Thyroid gland (tissue), 4 donors: ENCODE measurements at regions not wholly inside any gene's neighbourhood (a gene's known extent, or its start where the extent isn't known, plus 50 kb on each side); places are given as distances from the start of the nearest gene placed in this dataset.

Experiments used
- DNase-seq, 2 donors: peaks; one replicate each; pipeline ENCODE4 v3.0.0-alpha.2; 2019
- H3K27ac ChIP-seq, 3 donors: fragments of 200-600 bp; sonication (generic); 1 replicate in 2 of 3; 2 replicates in 1 of 3; pipeline ENCODE4 v1.5.1; 2016 to 2019; ENCODE audit warnings: mild to moderate bottlenecking in 1 of 3, moderate library complexity in 1 of 3
- H3K27me3 ChIP-seq: fragments of 200-600 bp; sonication (generic); one replicate; pipeline ENCODE4 v1.5.1; 2019
- H3K36me3 ChIP-seq, 2 donors: fragments of 200-600 bp; sonication (generic); one replicate each; pipeline ENCODE4 v1.5.1; 2016 to 2019
- H3K4me1 ChIP-seq, 2 donors: fragments of 200-600 bp; sonication (generic); one replicate each; pipeline ENCODE4 v1.5.1; 2017 to 2019
- H3K4me3 ChIP-seq, 3 donors: fragments of 200-600 bp; sonication (generic); replicated peaks in 1 of 3; 1 replicate in 2 of 3; 2 replicates in 1 of 3; pipeline ENCODE4 v1.5.1; 2016; ENCODE audit warnings: mild to moderate bottlenecking in 1 of 3
- H3K9me3 ChIP-seq: fragments of 200-600 bp; sonication (generic); one replicate; pipeline ENCODE4 v1.5.1; 2017
- CTCF ChIP-seq, 6 experiments: fragments of 200-600 bp in 3 of 6; fragments of 450-650 bp in 3 of 6; sonication (generic) in 3 of 6; IDR thresholded peaks; one replicate each; pipeline ENCODE4 v1.5.1; 2016 to 2019; ENCODE audit warnings: antibody characterized with exemption in 6 of 6, mild to moderate bottlenecking in 2 of 6, inconsistent platforms in 1 of 6, moderate library complexity in 1 of 6
- POLR2A ChIP-seq, 2 donors: fragments of 450-650 bp; IDR thresholded peaks; one replicate each; pipeline ENCODE4 v1.6.1; 2017; ENCODE audit warnings: antibody characterized with exemption in 2 of 2, mild to moderate bottlenecking in 2 of 2, moderate library complexity in 1 of 2
- WGBS, 2 donors: methylation state at CpG; one replicate each; pipeline ENCODE4 v1.1.5; 2017; 5-methylcytosine and 5-hydroxymethylcytosine counted together
- intact Hi-C: fragments of 100-400 bp; cut with DNase I; formaldehyde crosslinking; loops from one replicate; pipeline ENCODE4 v1.15.1; 2023

DNA sequence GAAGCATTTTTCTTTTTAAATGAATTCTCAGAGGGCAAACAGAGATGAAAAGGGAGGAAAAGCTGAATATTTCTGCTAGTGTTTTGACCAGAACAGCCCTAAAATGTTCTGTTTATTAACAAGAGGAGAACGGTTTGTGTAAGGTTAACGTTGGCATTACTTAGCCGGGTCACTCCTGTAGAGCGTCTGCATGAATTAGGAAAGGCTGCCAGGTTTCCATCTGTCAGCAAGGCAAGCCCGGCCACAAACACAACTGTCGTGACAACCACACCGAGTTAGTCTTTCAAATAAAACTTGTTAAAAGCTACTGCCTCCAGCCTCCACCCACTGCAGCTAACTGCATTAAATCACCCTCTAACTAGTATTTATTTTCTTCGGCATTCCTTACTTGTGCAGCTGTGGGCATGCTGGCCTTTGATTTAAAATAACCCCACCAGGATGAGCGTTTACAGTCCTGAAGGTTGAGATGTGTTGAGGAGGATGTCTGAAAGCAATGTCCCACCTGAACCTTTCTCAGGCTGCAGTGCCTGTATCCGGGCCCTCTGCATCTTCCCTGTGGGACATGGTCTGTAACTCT, 527.9 kb downstream of the FGF9 start:
- intact Hi-C loops: no loop called here
- H3K4me3 ChIP-seq: no peak overlapping the region
- no peaks in the 10 kb centered on the region for H3K36me3 ChIP-seq
- no peaks in the 10 kb centered on the region for H3K27me3 ChIP-seq
- TF ChIP-seq CTCF (IDR thresholded peaks at IDR 0.05) (no peak), POLR2A (IDR thresholded peaks at IDR 0.05) (no peak)
- no peak for DNase-seq
- 53 to 54% methylated on average over 10 of the region's 10 CpGs for WGBS, 2 donors
- no peak overlapping the region for H3K27ac ChIP-seq
- H3K4me1 ChIP-seq: no peaks in the 10 kb centered on the region
- H3K9me3 ChIP-seq: no peaks in the 10 kb centered on the region

- Histone ChIP-seq H3K27me3 (no peaks in the 10 kb centered on the region), H3K9me3 (no peaks in the 10 kb centered on the region), H3K4me1 (no peaks in the 10 kb centered on the region), H3K36me3 (no peaks in the 10 kb centered on the region), H3K27ac (no peak overlapping the region), H3K4me3 (no peak overlapping the region)
- no peak for DNase-seq
- WGBS, 2 donors: 82 to 100% methylated on average over 1 of the region's 1 CpG
- TF ChIP-seq CTCF (IDR thresholded peaks at IDR 0.05) (no peak), POLR2A (IDR thresholded peaks at IDR 0.05) (no peak)
- intact Hi-C loops: no loop called here
Observed at GRCh38 chr13:22200440-22200839, 529.6 kb downstream of the FGF9 start.

GRCh38 chr13:22201375-22201925, 530.6 kb downstream of the FGF9 start:
- WGBS, 2 donors: 81 to 82% methylated on average over 2 of the region's 2 CpGs
- Histone ChIP-seq H3K4me1 (no peaks in the 10 kb centered on the region), H3K27me3 (no peaks in the 10 kb centered on the region), H3K36me3 (no peaks in the 10 kb centered on the region), H3K4me3 (no peak overlapping the region), H3K9me3 (no peaks in the 10 kb centered on the region), H3K27ac (no peak overlapping the region)
- TF ChIP-seq CTCF (IDR thresholded peaks at IDR 0.05): no peak
- TF ChIP-seq POLR2A (IDR thresholded peaks at IDR 0.05): no peak
- intact Hi-C loops: no loop called here
- no peak for DNase-seq

DNA sequence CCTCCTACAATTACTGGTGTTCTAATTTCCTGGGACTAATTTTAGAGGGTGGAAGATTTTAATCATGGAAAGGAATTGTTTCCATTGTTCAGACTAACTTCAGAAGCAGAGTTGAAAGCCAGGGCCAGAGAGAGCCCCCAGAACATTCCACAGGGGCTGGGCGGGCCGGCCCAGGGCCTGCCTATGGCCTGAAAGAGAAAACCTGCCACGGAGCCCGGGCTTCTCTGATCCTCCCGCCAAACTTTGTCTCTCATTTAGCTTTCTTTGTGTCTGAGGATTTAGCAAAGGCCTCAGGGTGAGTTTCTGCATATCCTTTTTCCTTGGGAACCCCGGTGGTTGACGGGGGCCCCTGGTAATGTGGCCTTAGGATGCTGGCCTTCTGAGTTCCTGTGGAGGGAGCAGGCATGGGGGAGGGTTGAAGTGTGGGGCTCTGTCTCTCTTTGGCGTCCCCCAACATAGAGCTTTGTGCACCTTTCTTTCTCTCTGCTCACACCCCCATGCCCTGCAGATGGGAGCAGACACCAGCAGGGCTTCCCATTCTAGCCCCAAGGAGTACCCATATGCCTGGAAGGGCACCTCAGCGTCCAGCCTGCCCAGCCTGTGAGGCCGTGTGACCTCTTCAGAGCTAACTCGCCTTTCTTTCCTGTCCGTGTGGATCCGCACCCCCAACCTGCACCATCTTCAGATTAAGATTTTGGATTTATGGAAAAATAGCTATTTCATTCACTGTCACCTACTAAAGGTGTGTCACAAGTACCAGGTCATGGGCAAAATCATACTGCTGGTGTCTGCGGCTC, 539.5 kb downstream of the FGF9 start:
- Histone ChIP-seq H3K36me3 (no peaks in the 10 kb centered on the region), H3K4me3 (no peak overlapping the region), H3K9me3 (no peaks in the 10 kb centered on the region), H3K27ac (no peak overlapping the region), H3K4me1 (no peaks in the 10 kb centered on the region), H3K27me3 (no peaks in the 10 kb centered on the region)
- no peak for DNase-seq
- intact Hi-C loops: no loop called here
- TF ChIP-seq CTCF (IDR thresholded peaks at IDR 0.05) (no peak), POLR2A (IDR thresholded peaks at IDR 0.05) (no peak)
- WGBS, 2 donors: 85 to 88% methylated on average over 14 of the region's 14 CpGs

- H3K4me1 ChIP-seq: no peaks in the 10 kb centered on the region
- no peak overlapping the region for H3K27ac ChIP-seq
- H3K9me3 ChIP-seq: no peaks in the 10 kb centered on the region
- TF ChIP-seq POLR2A (IDR thresholded peaks at IDR 0.05): no peak
- no peak for TF ChIP-seq CTCF (IDR thresholded peaks at IDR 0.05)
- 85% methylated on average over 14 of the region's 14 CpGs for WGBS, 2 donors
- intact Hi-C loops: no loop called here
- no peaks in the 10 kb centered on the region for H3K27me3 ChIP-seq
- no peak overlapping the region for H3K4me3 ChIP-seq
- no peaks in the 10 kb centered on the region for H3K36me3 ChIP-seq
- no peak for DNase-seq
Observed at GRCh38 chr13:22211876-22212275, 541.0 kb downstream of the FGF9 start.
